ENCODE measurements at regions not wholly inside any gene's neighbourhood (a gene's known extent, or its start where the extent isn't known, plus 50 kb on each side); places are given as distances from the start of the nearest gene placed in this dataset.

- TF ChIP-seq, protein P1, sequence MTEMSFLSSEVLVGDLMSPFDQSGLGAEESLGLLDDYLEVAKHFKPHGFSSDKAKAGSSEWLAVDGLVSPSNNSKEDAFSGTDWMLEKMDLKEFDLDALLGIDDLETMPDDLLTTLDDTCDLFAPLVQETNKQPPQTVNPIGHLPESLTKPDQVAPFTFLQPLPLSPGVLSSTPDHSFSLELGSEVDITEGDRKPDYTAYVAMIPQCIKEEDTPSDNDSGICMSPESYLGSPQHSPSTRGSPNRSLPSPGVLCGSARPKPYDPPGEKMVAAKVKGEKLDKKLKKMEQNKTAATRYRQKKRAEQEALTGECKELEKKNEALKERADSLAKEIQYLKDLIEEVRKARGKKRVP (CRISPR knock-in tag; IDR thresholded peaks at IDR 0.05): no peak
- TF ChIP-seq ZNF316 (IDR thresholded peaks at IDR 0.05) (0 out of 2 replicates have a peak, but pooled peaks have one; percentile 15), C11orf30 (IDR thresholded peaks at IDR 0.05; ENCODE audit: low read depth) (0 out of 2 replicates have a peak, but pooled peaks have one; percentile 4)
- ATAC-seq (no peak), FAIRE-seq (no peak), DNase-seq (ENCODE audit: extremely low read depth in 1 of 4, low spot score in 3 of 4) (no peak)
- ChIA-PET CTCF (ENCODE audit: low intra/inter-chr PET ratio) (no interaction called here), POLR2A (no interaction called here)
- Histone ChIP-seq H3K9ac (ENCODE audit: insufficient read depth in 1 of 2, low read depth in 2 of 2, low read length in 2 of 2) (no peak overlapping the region), H3K36me3 (ENCODE audit: control insufficient read depth, insufficient read depth, low read length) (no peaks in the 10 kb centered on the region), H3K9me1 (ENCODE audit: control insufficient read depth, insufficient read depth, low read length) (no peaks in the 10 kb centered on the region), H3K27ac (ENCODE audit: extremely low read depth, low read depth, low read length) (no peak overlapping the region), H2AFZ (ENCODE audit: low read depth, low read length) (no peak overlapping the region), H4K20me1 (replicated peaks; ENCODE audit: control insufficient read depth, insufficient read depth, low read length) (no peaks in the 10 kb centered on the region), H3K27me3 (ENCODE audit: control insufficient read depth in 2 of 2, insufficient read depth in 2 of 2, low read length in 2 of 2) (no peaks in the 10 kb centered on the region), H3K79me2 (ENCODE audit: control insufficient read depth, insufficient read depth, low read length) (no peaks in the 10 kb centered on the region), H3K4me3 (no peak overlapping the region), H3K9me3 (replicated peaks; ENCODE audit: control insufficient read depth, insufficient read depth, low read depth, low read length) (no peaks in the 10 kb centered on the region), H3K4me2 (ENCODE audit: insufficient read depth, low read length) (no peak overlapping the region), H3K4me1 (replicated peaks in 1 of 2; ENCODE audit: control insufficient read depth in 2 of 2, insufficient read depth in 2 of 2, low read length in 2 of 2) (no peaks in the 10 kb centered on the region)
- in situ Hi-C loops (cut with MboI): no loop called here
- no TSS peak for BruUV-seq (replicated peaks)
- 22% methylated on average over 6 of the region's 6 CpGs for WGBS (ENCODE audit: insufficient coverage, low coverage, missing lambda C conversion rate)
- intact Hi-C loops (cut with micrococcal nuclease): no loop called here
Measured at GRCh38 chr5:145587308-145587672, 247.9 kb downstream of the PRELID2 start.

- H3K27me3 ChIP-seq (ENCODE audit: control insufficient read depth in 2 of 2, insufficient read depth in 2 of 2, low read length in 2 of 2): no peaks in the 10 kb centered on the region
- no peaks in the 10 kb centered on the region for H3K9me1 ChIP-seq (ENCODE audit: control insufficient read depth, insufficient read depth, low read length)
- no peak for DNase-seq (ENCODE audit: extremely low read depth in 1 of 4, low spot score in 3 of 4)
- POLR2A ChIA-PET: no interaction called here
- CTCF ChIA-PET (ENCODE audit: low intra/inter-chr PET ratio): no interaction called here
- H3K9ac ChIP-seq (ENCODE audit: insufficient read depth in 1 of 2, low read depth in 2 of 2, low read length in 2 of 2): no peak overlapping the region
- H3K4me2 ChIP-seq (ENCODE audit: insufficient read depth, low read length): no peak overlapping the region
- no peaks in the 10 kb centered on the region for H3K4me1 ChIP-seq (replicated peaks in 1 of 2; ENCODE audit: control insufficient read depth in 2 of 2, insufficient read depth in 2 of 2, low read length in 2 of 2)
- no TSS peak for BruUV-seq (replicated peaks)
- H3K9me3 ChIP-seq (replicated peaks; ENCODE audit: control insufficient read depth, insufficient read depth, low read depth, low read length): no peaks in the 10 kb centered on the region
- in situ Hi-C loops (cut with MboI) (no loop called here), intact Hi-C loops (cut with micrococcal nuclease) (no loop called here)
- H2AFZ ChIP-seq (ENCODE audit: low read depth, low read length): no peak overlapping the region
- FAIRE-seq: no peak
- H3K4me3 ChIP-seq: no peak overlapping the region
- 11% methylated on average over 5 of the region's 5 CpGs for WGBS (ENCODE audit: insufficient coverage, low coverage, missing lambda C conversion rate)
- ATAC-seq: no peak
- no peaks in the 10 kb centered on the region for H3K79me2 ChIP-seq (ENCODE audit: control insufficient read depth, insufficient read depth, low read length)
- TF ChIP-seq RUNX1 (IDR thresholded peaks at IDR 0.05; ENCODE audit: low read depth): no peak
- TF ChIP-seq RBM34 (IDR thresholded peaks at IDR 0.05; ENCODE audit: borderline replicate concordance, insufficient read depth, low read length): no peak
- TF ChIP-seq TCF7L2 (IDR thresholded peaks at IDR 0.05; ENCODE audit: low read depth, low read length): no peak
- TF ChIP-seq COPS2 (conservative IDR thresholded peaks at IDR 0.05): no peak
- no peak for TF ChIP-seq CREB3 (tag; conservative IDR thresholded peaks at IDR 0.05; ENCODE audit: low read depth)
- TF ChIP-seq, protein P2, sequence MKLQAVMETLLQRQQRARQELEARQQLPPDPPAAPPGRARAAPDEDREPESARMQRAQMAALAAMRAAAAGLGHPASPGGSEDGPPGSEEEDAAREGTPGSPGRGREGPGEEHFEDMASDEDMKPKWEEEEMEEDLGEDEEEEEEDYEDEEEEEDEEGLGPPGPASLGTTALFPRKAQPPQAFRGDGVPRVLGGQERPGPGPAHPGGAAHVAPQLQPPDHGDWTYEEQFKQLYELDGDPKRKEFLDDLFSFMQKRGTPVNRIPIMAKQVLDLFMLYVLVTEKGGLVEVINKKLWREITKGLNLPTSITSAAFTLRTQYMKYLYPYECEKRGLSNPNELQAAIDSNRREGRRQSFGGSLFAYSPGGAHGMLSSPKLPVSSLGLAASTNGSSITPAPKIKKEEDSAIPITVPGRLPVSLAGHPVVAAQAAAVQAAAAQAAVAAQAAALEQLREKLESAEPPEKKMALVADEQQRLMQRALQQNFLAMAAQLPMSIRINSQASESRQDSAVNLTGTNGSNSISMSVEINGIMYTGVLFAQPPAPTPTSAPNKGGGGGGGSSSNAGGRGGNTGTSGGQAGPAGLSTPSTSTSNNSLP (IDR thresholded peaks at IDR 0.05; ENCODE audit: borderline replicate concordance, low read depth, low read length): no peak
- no peak overlapping the region for H3K27ac ChIP-seq (ENCODE audit: extremely low read depth, low read depth, low read length)
- no peaks in the 10 kb centered on the region for H4K20me1 ChIP-seq (replicated peaks; ENCODE audit: control insufficient read depth, insufficient read depth, low read length)
- H3K36me3 ChIP-seq (ENCODE audit: control insufficient read depth, insufficient read depth, low read length): no peaks in the 10 kb centered on the region
Measured at GRCh38 chr5:145586661-145587307, 248.4 kb downstream of the PRELID2 start.

Measured in K562 (cell line).